Activated naive CD4-positive, alpha-beta T cell treated with anti-CD3 and anti-CD28 coated beads, Interleukin-2, amount 50 U/mL, for 16 hours (primary cell): ENCODE measurements at regions not wholly inside any gene's neighbourhood (a gene's known extent, or its start where the extent isn't known, plus 50 kb on each side); places are given as distances from the start of the nearest gene placed in this dataset.

ENCODE experiments used
- DNase-seq: peaks from one replicate; pipeline ENCODE4 v3.0.0-alpha.2; 2020

DNA sequence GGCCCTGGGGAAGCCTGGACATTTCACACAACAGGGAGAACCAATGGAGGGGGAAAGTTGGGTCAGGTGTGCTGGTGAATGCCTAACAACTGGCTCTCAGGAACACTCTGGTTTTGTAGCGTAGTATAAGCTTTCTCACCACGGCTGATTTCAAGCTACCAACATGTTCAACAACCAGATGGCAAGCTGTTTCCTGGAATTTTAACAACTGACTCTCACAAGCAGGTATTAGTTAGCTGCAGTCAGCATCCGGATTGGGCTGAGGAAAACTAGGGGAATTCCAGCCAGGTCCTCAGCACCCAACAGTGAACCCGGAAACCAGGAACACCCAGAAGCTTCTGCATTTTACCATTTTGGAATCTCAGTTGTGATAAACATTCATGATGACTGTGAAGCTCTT, 162.3 kb upstream of the CAMK1G start:
- no peak for DNase-seq

DNA sequence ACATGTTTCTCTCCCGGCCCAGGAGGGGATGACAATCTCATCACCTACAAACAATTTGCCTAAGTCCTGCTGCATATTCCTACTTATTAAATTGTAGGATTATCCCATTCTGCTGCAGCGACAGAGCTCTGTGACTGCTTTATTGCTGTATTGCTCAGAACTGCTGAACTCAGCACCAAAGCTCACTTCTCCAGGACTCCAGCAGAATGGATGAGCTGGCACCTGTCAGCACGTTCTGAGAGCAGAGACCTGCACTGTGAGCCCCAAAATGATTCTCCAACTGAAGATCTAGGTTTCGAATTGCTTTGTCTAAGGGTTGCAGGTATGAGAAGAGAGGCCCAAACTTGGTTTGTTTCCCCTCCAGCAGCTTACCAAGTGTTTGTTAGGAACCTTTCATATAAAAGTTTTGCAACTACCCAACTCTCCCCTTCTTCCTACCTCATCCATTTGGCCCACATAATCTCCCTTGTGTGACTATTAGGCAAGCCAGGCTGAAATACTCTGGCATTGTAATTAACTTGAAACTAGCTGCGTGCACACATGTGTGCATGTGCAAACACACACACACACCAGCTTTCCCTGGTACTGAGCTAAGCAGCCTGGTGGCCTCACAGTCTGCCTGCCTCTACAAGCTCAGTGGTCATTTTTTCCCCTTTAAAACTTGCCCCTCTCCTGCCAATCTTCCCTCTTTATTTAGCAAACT, 161.4 kb upstream of the CAMK1G start:
- DNase-seq: no peak

DNA sequence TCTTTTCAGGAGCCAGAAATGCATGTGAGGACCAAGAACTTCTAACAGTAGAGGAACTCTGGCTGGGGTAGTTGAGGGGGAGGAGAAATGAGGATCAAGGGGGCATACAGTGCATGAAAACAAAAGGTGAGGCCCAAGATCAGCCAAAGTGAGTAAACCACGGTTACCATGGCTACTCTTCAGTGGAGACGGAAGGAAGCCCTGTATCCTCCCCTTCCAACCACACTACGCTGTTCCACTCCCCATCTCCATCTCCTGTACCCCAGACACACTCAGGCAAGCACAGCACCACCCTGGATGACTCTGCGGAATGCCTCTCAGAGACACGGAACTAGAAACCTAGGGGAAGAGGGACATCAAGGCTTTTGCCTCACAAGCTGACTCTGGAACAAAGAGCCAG, 157.6 kb upstream of the CAMK1G start:
- DNase-seq: no peak

DNA sequence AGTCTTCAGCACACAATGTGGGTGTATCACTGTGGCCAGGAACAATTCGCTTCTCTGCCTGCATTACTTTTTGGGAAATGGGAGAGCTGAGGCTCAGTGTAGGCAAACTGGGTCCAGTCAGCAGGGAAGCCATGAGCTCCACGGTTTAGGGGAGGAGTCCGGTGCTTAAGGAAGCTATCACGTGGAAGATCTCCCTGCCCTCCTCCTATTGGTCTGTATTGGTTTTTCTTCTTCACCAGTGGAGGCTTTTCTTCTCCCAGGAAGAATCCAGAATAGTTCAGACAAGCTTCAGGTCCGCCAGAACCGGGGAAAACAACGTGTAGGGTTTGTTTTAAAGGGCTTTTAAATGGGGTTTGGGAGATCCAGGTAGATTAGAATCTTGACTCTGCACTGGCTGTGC, 156.2 kb upstream of the CAMK1G start:
- DNase-seq: no peak

DNA sequence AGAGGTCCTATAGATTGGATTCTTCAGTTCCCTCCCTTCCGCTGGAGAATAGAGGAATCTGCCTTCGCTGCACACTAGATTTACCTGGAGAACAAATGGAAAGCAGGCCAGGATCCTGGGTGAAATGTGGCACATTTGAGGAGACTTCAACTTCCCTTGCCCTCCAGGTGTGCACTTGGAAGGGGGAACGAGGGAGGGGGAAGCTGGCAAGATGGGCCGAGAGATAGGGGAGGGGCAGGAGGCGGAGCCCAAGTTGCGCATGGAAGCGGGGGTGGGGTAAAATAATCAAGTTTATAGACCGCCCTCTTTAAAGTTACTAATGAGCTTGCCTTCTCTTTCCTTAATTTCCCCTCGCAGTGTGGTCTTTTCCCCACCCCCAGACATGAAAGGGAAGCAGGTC, 155.7 kb upstream of the CAMK1G start:
- no peak for DNase-seq

DNA sequence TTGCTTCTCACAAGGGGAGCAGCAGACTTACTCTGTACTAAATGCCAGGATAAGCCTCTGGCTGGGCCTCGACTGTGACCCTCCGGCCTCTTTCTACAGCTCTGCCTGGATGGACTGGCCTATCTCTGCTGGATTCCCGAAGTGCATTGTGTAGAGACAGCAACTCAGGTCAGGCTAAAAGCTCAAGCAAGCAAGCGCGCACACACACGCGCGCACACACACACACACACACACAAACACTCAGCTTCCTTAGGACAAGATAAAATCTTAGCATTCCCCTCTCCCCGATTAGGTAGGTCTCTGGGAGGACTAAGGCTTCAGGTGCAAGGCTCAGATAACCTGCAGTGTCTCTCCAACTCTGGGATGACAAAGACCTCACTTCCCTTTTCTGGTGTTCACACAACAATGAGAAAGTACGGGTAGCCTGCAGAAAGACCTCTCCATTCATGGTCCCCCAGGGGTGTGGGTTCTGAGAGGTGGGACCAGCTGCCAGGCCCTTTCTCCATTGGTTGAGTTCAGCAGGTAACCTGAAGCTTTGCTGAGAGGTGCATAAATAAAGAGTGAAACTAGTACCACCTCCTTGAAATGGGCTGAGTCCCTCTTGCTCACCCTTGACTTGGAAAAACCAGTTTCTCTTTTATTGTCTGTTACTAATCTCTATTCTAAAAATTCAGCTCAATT, 155.1 kb upstream of the CAMK1G start:
- no peak for DNase-seq

DNA sequence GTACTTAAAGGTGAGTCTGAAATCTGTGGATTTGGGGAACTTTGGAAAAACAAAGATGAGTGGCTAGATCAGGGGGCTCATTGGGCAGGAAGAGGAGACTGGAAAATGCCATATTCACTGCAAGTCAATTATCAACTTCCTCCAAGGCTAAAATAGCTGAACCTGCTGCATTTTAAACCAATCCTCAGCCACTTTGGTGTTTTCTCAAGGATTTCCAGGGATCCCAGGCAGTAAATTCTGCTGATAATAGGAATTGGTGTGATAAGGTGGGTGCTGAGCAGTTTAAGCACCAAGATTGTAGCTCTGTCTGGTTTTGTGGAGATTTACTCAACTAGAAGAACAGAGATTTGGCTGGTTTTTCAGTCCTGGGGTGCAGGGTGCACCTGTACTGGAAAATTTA, 153.9 kb upstream of the CAMK1G start:
- DNase-seq: no peak

DNA sequence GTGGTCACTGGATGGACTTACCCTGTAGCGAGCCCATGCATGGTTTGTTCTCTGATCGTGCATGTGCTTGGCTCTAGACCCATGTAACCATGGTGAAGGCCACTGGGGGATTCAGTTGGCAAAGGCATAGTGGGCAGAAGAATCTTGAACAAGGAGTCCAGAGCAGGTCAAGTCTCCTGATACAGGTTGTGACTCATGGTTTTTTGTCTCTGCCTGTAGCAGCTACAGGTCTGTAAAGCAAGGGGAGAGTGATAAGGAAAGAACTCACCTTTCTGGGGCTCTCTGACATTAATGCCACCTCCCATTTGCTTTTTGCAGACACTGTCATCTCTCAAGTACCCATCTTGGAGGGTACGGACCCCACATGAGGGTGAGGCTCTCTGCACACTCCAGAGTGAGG, 153.4 kb upstream of the CAMK1G start:
- DNase-seq: no peak

DNA sequence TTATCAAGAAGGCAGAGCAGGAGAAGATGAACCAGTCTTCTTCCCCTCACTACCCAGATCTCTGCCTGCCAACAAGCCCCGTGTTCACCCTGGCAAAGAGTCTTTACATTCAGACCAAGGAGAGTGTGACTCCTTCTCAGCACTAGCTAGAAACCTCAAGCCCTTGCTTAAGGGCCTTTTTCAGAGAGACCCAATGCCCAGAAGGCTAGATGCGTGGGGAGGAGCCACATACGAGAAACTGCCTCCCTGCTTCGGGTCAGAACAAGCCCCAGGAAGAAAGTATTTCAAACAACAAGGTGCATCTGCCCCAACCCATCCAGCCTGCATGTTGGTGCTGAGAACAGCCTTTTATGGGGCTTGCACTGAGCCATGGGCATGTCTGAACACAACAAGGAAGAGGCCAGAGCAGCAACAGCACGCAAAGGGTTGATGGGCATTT, 152.7 kb upstream of the CAMK1G start:
- no peak for DNase-seq

DNA sequence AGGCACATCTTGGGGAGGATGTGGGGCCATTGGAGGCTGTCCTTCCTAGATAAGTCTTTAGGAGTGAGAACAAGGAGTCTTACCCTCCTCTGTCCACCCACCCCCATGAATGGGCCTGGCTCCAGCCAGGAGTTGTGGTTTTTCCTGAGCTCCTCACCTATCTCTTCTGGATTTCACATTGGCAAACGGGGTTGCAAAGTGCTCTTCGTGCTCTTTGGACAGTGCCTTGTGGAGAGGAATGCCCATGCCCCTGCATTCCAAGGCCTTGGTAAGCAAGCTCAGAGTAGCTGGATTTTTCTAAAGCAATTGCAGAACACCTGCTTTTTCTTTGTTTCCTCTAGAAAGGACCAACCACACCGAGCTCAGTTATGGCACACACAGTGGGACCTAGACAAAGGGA, 152.1 kb upstream of the CAMK1G start:
- no peak for DNase-seq

DNA sequence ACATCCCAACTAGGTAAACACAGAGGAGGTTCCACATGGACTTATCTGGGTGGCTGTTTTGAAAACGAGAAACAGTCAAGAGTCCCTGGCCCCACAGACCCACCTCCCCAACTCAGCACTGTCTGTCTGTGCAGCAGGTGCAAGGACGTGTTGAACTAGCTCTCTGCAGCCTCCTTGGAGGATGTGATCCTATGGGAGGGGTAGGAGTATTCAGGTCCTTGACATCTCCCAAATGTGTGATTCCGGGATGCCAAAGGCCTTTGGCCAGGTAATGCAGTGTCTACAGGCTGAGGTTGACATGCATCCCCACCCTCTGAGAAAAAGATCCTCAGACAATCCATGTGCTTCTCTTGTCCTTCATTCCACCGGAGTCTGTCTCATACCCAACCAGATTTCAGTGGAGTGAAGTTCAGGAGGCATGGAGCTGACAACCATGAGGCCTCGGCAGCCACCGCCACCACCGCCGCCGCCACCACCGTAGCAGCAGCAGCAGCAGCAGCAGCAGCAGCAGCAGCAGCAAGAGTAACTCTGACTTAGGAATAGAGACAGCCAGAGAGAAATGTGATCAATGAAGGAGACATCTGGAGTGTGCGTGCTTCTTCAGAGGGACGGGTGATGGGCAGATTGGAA, 151.6 kb upstream of the CAMK1G start:
- no peak for DNase-seq

DNA sequence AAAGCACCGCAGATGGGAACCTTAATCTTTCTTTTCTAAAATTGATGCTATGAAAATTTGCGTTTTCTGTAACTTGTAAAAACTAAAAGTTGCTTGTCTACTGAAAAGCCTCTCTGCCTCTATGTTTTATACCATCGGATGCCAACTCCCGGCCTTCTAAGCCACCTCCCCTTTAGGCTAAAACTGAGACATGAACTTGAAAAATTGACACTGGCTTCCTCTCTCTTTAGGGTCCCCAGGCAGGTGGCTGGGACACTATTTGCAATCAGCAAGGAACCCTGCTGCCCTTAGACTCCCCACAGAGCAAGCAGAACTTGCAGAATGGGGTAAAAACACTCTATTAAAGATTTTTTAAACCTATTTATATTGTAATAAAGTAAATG, 151.1 kb upstream of the CAMK1G start:
- DNase-seq: no peak

DNA sequence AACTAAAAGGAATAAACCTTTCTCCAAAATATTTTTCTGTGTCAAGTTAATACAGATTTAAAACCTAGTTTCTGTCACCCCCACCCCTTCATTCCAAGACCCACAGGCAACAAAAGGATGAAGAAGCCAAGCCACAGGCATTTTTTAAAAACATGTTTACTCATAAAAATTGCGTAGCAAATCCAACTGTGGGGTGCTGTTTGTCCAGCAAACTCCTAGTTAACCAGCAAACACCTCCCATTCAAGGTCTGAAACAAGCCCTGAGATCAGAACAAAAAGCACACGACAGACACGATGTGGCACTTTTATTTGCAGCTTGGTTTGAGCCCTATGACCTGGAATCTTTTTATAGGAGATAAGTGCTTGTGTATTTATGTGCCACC, 149.9 kb upstream of the CAMK1G start:
- no peak for DNase-seq

DNA sequence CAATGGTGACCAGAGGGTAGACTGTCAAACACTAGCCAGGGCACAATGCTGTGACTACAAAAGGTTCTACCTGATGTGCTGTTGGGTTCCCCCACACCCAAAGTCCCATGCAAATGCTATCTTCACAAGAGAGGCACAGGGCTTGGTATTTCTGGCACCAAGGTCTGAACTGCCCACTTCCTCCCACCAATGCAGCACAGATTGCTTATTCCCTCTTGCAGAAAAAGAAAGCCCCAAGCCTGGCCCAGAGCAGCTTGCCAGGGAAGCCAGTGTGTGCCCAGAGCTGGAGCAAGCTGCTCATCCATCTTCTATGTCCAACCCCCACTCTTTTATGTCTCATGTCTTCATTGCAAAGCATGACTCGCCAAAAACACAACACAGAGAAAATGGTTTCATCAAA, 149.4 kb upstream of the CAMK1G start:
- no peak for DNase-seq

DNA sequence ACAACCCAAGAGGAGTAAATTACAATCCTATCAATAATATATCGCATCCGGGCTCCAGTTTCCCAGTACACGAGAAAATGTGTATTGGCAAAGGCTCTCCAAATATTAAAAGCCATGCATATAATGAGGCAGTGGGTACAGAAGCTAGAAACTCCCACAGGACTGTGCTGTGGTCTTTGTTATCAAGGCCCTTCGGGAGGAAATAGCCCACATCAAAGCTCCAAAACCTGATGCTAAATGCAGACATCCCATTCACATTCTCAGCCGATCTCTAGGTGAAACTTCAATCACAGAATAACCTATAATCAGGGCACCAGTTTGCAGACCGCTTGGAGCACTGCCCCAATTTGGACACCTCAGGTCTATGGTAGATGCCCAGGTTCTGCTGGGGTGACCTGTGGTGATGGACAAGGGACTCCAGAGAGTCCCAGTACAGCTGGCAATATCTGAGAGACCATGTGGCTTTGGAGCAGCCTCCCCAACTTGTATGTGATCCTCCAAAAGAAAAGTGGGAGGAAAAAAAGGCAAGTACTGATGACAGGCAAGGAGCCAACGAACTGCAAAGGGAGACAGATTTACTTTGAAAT, 148.8 kb upstream of the CAMK1G start:
- no peak for DNase-seq

DNA sequence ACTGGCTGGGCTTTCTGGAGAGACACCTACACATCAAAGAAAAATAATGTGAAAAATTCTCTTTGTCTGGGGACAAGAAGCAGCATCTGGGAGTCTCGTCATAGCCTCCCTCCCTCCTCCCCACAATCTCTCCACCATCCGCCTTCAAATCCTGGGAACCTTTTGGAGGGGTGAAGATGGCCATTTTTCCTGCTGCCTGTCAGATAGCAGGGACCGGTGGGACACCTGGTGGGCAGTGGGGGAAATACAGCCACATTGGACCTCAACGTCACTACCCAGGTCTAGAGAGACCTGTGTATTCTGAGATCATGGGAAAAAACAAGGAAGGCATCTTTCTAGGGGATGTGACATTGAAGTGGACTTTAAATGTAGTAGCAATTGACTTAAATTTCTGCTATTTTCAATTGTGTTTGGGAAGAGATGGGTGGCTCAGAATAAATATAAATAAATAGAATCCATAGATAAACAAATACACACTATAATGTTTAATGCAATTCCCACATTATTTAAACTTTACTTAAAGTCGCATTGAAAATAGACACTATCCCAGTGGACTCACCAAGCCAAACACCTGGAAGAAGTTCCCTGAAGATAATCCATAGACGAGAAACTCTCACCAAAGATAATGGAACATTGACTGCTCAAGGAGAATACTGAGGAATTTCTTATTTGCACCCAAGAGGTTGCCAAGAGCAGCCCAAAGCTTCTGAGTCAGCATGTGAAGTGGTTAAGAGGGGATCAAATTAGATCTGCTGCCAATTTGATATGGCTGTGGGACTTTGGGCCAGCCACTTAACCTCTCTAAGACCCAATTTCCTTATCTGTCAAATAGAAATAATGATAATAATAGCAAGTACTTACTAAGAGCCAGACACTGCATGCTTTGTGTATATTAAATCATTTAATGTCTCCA, 147.6 kb upstream of the CAMK1G start:
- peak; percentile 16 for DNase-seq

DNA sequence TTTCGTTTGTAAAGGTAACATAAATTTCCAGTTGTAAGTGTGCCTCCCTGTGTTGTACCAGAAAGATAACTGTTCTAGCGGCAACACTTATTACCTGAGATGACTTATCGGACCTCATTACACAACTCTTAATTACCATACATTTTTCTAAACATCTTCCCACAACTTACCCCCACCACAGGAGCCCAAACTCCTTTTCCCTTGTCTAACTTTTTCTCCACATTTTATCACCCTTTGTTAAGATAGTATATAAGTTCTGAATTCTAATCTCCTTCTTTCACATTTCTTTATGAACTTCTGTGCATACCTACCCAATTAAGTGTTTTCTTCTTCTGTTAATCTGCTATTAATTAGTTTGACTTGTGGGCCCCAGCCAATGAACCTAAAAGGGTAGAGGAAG, 143.7 kb upstream of the CAMK1G start:
- DNase-seq: no peak

DNA sequence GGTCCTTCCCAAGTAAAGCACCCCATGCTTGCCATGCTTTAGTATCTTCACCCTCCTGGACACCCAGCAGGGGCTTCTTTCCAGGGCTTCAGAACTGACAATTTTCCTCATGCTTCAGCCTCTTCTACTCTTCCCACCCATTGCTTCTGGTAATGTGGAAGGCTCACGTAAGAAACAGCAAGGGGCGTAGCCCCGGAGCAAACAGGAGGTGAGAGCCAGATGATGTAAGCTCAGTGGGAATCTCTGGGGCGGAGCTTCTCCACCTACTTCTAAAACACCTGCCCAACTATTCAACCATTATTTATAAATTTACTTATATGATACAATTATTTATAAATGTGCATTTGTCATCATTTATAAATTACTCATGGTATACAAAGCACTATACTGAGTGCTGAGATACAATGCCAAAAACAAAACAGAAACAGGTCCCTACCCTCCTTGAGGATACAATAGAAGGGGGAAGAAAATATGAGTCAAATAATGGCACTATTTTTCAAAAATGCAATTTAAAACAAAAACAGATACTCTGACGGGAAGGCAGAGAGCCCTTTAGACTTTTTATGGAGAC, 140.1 kb upstream of the CAMK1G start:
- no peak for DNase-seq

DNA sequence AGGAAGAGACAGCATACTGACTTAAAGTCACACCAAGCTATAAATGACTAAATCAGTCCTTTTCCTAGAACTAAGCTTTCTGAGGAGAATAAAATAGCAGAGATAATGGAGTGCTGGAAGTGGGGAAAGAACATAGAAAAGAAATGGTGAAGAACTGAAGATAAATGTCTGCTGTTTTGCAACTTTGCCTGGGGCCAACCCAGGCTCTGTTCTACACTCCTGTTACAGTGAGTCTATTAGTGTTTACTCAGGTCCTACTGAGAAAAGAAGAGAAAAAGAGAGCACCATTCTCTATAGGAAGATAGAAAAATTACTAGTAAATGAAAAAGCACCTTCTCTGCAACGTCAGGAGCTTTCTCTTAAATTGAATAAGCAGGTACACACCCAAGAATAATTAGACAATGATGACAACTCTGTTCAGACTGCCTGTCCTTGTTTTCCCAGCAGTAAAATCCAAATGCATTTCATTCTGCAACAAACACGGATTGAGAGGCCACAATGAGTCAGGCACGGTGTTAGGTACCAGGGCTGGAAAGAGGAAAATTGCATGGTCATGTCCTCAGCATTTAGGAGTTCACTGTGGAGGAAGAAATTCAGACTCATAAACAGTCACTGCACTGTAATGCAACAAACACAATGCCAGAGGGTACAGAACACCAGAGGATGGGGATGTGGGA, 139.4 kb upstream of the CAMK1G start:
- DNase-seq: no peak

DNA sequence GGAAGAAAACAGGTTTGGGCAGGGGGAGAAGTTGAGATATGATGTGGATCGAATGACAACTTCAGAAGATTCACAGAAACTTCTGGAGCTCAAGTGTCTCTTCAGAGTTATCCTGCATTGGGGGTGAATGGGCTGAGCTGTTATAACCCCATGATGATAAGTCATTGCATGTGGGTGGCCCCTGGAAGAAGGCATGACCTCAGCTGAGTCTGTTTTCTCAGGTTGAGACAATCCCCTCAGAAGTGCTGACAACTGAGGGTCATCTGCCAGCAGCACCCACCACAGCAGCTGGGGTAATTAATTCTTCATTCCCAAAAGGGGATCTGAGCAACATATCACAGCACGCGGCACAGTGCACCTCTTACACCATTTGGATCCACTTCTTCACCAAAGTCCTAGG, 138.6 kb upstream of the CAMK1G start:
- no peak for DNase-seq

DNA sequence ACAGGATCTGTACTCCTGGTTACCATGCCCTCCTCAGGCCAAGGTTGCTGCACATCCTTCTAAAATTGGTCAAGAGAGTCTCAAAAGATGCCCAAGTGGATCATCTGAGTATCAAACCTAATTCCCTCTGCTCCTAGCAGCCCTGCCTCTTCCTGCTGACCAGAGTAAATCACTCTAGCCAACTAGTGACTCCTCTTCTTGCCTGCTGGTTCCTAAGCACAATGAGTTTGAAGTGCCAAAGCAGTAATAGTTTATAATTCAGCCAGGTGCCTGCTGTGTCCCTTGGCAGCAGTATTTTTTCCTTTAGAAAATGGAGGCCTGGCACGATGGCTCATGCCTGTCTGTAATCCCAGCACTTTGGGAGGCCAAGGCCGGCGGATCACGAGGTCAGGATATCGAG, 137.9 kb upstream of the CAMK1G start:
- no peak for DNase-seq

DNA sequence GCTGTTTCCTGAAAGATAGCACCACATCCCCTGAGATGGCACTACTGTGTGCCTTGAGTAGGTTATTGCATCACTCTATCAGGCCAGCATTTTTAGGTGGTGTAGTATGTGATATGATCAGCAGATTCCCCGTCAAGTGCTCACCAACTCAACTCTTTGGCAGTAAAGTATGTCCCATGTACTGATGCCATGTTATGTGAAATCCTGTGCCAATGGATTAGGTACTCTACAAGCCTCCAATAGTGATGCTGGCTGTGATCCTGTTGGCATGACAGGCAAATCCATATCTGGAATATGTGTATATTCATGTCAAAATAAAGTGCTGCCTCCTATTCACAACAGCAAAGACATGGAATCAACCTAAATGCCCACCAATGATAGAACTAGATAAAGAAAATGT, 137.2 kb upstream of the CAMK1G start:
- no peak for DNase-seq
